ENCODE measurements at regions not wholly inside any gene's neighbourhood (a gene's known extent, or its start where the extent isn't known, plus 50 kb on each side); places are given as distances from the start of the nearest gene placed in this dataset.
"Not testable (repeated sequence)": the region's sequence is repeated elsewhere in the genome, so short reads cannot be mapped to it uniquely, and the experiment has no call there.

- DNase-seq (ENCODE audit: low read depth): not testable (repeated sequence)
Observed at GRCh38 chr1:228796945-228797344, 61.7 kb downstream of the RHOU start.

GRCh38 chr1:228798035-228798434 is 62.8 kb downstream of the RHOU start:
- no peak for DNase-seq (ENCODE audit: low read depth)

GRCh38 chr1:228798548-228798947 is 63.3 kb downstream of the RHOU start:
- DNase-seq (ENCODE audit: low read depth): no peak

GRCh38 chr1:228799924-228800323 is 64.6 kb downstream of the RHOU start:
- no peak for DNase-seq (ENCODE audit: low read depth)

- DNase-seq (ENCODE audit: low read depth): no peak
Observed at GRCh38 chr1:228801068-228801467, 65.8 kb downstream of the RHOU start.

- no peak for DNase-seq (ENCODE audit: low read depth)
Observed at GRCh38 chr1:228802386-228803220, 67.3 kb downstream of the RHOU start.

GRCh38 chr1:228803421-228803820 is 68.1 kb downstream of the RHOU start:
- DNase-seq (ENCODE audit: low read depth): no peak

- DNase-seq (ENCODE audit: low read depth): no peak
Observed at GRCh38 chr1:228804173-228804572, 68.9 kb downstream of the RHOU start.

- no peak for DNase-seq (ENCODE audit: low read depth)
Observed at GRCh38 chr1:228804640-228805413, 69.5 kb downstream of the RHOU start.

- no peak for DNase-seq (ENCODE audit: low read depth)
Observed at GRCh38 chr1:228807904-228808605, 72.8 kb downstream of the RHOU start.

GRCh38 chr1:228809621-228810394 is 74.5 kb downstream of the RHOU start:
- no peak for DNase-seq (ENCODE audit: low read depth)

- no peak for DNase-seq (ENCODE audit: low read depth)
Observed at GRCh38 chr1:228810395-228810758, 75.1 kb downstream of the RHOU start.

- DNase-seq (ENCODE audit: low read depth): no peak
Observed at GRCh38 chr1:228810878-228811711, 75.8 kb downstream of the RHOU start.

GRCh38 chr1:228811712-228812305 is 76.5 kb downstream of the RHOU start:
- DNase-seq (ENCODE audit: low read depth): no peak

GRCh38 chr1:228812961-228813360 is 77.7 kb downstream of the RHOU start:
- DNase-seq (ENCODE audit: low read depth): no peak

GRCh38 chr1:228814176-228814575 is 78.9 kb downstream of the RHOU start:
- no peak for DNase-seq (ENCODE audit: low read depth)

GRCh38 chr1:228818296-228818695 is 83.0 kb downstream of the RHOU start:
- no peak for DNase-seq (ENCODE audit: low read depth)

- DNase-seq (ENCODE audit: low read depth): no peak
Observed at GRCh38 chr1:228818928-228819630, 83.8 kb downstream of the RHOU start.

- no peak for DNase-seq (ENCODE audit: low read depth)
Observed at GRCh38 chr1:228821252-228821651, 86.0 kb downstream of the RHOU start.

GRCh38 chr1:228823200-228823599 is 87.9 kb downstream of the RHOU start:
- no peak for DNase-seq (ENCODE audit: low read depth)

All from T-helper 22 cell (primary cell).